ENCODE measurements at regions not wholly inside any gene's neighbourhood (a gene's known extent, or its start where the extent isn't known, plus 50 kb on each side); places are given as distances from the start of the nearest gene placed in this dataset.

DNA sequence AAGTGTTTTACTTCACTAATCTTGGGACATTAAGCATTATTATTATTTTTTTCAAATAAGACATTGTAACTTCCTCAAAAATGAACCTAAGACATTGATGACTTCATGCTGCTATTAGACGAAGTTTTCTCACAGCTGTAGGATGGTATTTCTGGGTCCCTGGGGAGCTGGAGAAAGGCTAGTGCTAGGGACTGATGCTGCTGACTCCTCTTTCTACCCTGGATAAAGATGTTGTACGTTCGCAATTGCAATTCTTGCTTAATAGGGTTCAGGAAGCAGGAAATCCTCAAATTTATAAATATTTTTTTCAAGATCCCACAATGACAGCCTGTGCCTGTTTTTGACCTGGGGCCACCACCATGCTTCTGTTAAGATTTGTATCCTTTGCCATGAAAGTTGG, 526.0 kb downstream of the CCSER2 start:
- Histone ChIP-seq H3K9me1 (ENCODE audit: insufficient read depth, low read length) (no peaks in the 10 kb centered on the region), H3K4me2 (ENCODE audit: low read depth, low read length) (no peak overlapping the region), H4K8ac (ENCODE audit: low read depth in 2 of 2, low read length in 2 of 2) (no peak overlapping the region), H3K27me3 (ENCODE audit: control insufficient read depth, insufficient read depth, low read length) (no peaks in the 10 kb centered on the region), H3K18ac (ENCODE audit: low read depth, low read length) (no peak overlapping the region), H3K4me1 (ENCODE audit: control insufficient read depth, insufficient read depth, low read length) (no peaks in the 10 kb centered on the region), H3K23ac (ENCODE audit: low read depth, low read length) (no peak overlapping the region), H3K9ac (ENCODE audit: low read depth, low read length) (no peak overlapping the region), H2BK5ac (ENCODE audit: low read depth, low read length, poor library complexity, severe bottlenecking) (no peak overlapping the region), H3K27ac (ENCODE audit: insufficient read depth, low read length) (no peak overlapping the region), H3K4me3 (ENCODE audit: insufficient read depth, low read depth, low read length) (no peak overlapping the region), H3K79me1 (ENCODE audit: low read depth in 1 of 2, low read length in 2 of 2) (no peaks in the 10 kb centered on the region), H2AK5ac (ENCODE audit: low read depth, low read length) (no peak overlapping the region), H3K9me3 (ENCODE audit: control insufficient read depth, insufficient read depth, low read length) (0 out of 2 replicates have a peak, but pooled peaks cover 4% of the 10 kb centered on the region), H2AFZ (replicated peaks; ENCODE audit: low read length, poor library complexity) (no peak overlapping the region), H3K4ac (ENCODE audit: low read depth, low read length) (no peak overlapping the region), H4K20me1 (ENCODE audit: insufficient read depth, low read length) (no peaks in the 10 kb centered on the region), H3K14ac (replicated peaks; ENCODE audit: low read depth, low read length) (no peak overlapping the region), H4K5ac (ENCODE audit: low read depth, low read length) (no peak overlapping the region), H2BK15ac (ENCODE audit: low read depth, low read length) (no peak overlapping the region), H3K36me3 (ENCODE audit: control insufficient read depth, insufficient read depth, low read length) (no peaks in the 10 kb centered on the region), H2BK20ac (ENCODE audit: low read depth, low read length) (no peak overlapping the region), H3K56ac (ENCODE audit: extremely low read depth, insufficient read depth, low read length) (no peak overlapping the region), H2AK9ac (replicated peaks; ENCODE audit: low read depth, low read length, poor library complexity) (no peak overlapping the region), H2BK120ac (ENCODE audit: low read depth, low read length) (no peak overlapping the region), H4K91ac (ENCODE audit: insufficient read depth, low read depth, low read length) (no peak overlapping the region)
- no TSS peak for BruUV-seq (replicated peaks)
- CTCF ChIA-PET = no interaction called here
- dilution Hi-C loops (cut with HindIII; ENCODE audit: low sequenced_read_pairs, unreplicated experiment) (no loop called here), intact Hi-C loops (cut with micrococcal nuclease) (no loop called here), in situ Hi-C loops (cut with MboI; ENCODE audit: low sequenced_read_pairs) (no loop called here)
- TF ChIP-seq MXI1 (IDR thresholded peaks at IDR 0.05; ENCODE audit: borderline replicate concordance, low read depth, low read length) (no peak), BHLHE40 (IDR thresholded peaks at IDR 0.05; ENCODE audit: low read depth, low read length) (no peak), POLR2A (IDR thresholded peaks at IDR 0.05; ENCODE audit: low read depth, low read length) (no peak), FOS (IDR thresholded peaks at IDR 0.05; ENCODE audit: low read depth, low read length) (no peak), RCOR1 (IDR thresholded peaks at IDR 0.05; ENCODE audit: insufficient replicate concordance, low read length) (no peak), MAZ (IDR thresholded peaks at IDR 0.05; ENCODE audit: borderline replicate concordance, low read depth, low read length) (no peak), SMC3 (IDR thresholded peaks at IDR 0.05; ENCODE audit: low read depth, low read length) (no peak), RAD21 (IDR thresholded peaks at IDR 0.05; ENCODE audit: low read length) (no peak)
- POLR2A ChIA-PET (ENCODE audit: unreplicated experiment) = no interaction called here
- ATAC-seq (ENCODE audit: low read depth) = no peak
- no CpG with 5 or more reads among the region's 3 CpGs for WGBS, 2 experiments (ENCODE audit: extremely low coverage in 2 of 2, insufficient read length in 1 of 2)
- no peak for DNase-seq
